ENCODE measurements at regions not wholly inside any gene's neighbourhood (a gene's known extent, or its start where the extent isn't known, plus 50 kb on each side); places are given as distances from the start of the nearest gene placed in this dataset.
"Not testable (repeated sequence)": the region's sequence is repeated elsewhere in the genome, so short reads cannot be mapped to it uniquely, and the experiment has no call there.

DNA sequence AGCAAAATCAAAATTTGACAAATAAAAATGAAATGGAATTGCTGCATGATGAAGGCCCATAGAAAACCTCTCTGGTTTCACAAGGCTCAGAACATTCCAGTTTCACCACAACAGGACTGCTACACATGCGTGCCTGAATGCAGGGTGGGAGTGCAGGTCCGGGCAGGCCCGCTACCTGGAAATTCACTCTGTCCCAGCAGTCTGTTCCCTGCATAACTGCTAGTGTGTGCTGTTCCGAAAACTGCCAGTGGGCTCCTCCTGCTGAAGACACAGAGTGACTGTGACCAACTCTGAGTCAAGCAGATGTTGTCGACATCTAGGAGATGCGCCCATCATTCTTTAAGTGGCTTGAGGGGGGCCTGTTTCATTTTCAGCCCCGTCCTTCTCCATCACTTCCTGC lies 284.8 kb upstream of the MAF start:
- no peak overlapping the region for H3K27ac ChIP-seq (ENCODE audit: low read depth, low read length)
- no peaks in the 10 kb centered on the region for H3K4me1 ChIP-seq (ENCODE audit: control insufficient read depth in 3 of 3, insufficient read depth in 3 of 3, low read length in 3 of 3)
- no peaks in the 10 kb centered on the region for H3K36me3 ChIP-seq (ENCODE audit: control insufficient read depth in 3 of 3, insufficient read depth in 3 of 3, low read length in 3 of 3)
- H3K9me3 ChIP-seq (ENCODE audit: control insufficient read depth in 3 of 3, low read length in 3 of 3) = no peaks in the 10 kb centered on the region
- no peaks in the 10 kb centered on the region for H3K27me3 ChIP-seq (ENCODE audit: control insufficient read depth in 3 of 3, insufficient read depth in 3 of 3, low read length in 3 of 3)
- no peak overlapping the region for H3K9ac ChIP-seq (ENCODE audit: low read depth in 1 of 3, low read length in 3 of 3)
- H3K4me3 ChIP-seq (ENCODE audit: low read length in 3 of 3) = no peak overlapping the region

DNA sequence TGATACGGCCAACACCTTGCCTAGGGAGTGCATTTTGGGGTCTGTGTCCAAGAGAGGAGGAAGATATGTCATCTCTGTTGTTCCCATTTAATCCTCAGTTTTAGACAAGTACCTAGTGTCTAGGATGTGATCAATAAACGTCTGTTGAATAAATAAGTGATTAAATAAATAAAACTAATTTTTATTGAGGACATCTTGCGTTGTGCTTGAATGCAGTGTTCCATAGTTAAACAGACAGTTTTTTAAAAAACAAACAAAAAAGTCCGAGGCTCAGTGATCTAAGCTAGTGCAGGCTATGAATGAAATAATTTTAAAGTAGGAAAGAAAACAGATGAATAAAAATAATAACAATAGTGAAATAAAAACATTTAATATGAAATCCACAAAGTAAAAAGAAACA lies 283.0 kb upstream of the MAF start:
- Histone ChIP-seq H3K9me3 (ENCODE audit: control insufficient read depth in 3 of 3, low read length in 3 of 3) (no peaks in the 10 kb centered on the region), H3K27me3 (ENCODE audit: control insufficient read depth in 3 of 3, insufficient read depth in 3 of 3, low read length in 3 of 3) (no peaks in the 10 kb centered on the region), H3K36me3 (ENCODE audit: control insufficient read depth in 3 of 3, insufficient read depth in 3 of 3, low read length in 3 of 3) (no peaks in the 10 kb centered on the region), H3K27ac (ENCODE audit: low read depth, low read length) (no peak overlapping the region), H3K9ac (ENCODE audit: low read depth in 1 of 3, low read length in 3 of 3) (no peak overlapping the region), H3K4me1 (ENCODE audit: control insufficient read depth in 3 of 3, insufficient read depth in 3 of 3, low read length in 3 of 3) (no peaks in the 10 kb centered on the region), H3K4me3 (ENCODE audit: low read length in 3 of 3) (no peak overlapping the region)

DNA sequence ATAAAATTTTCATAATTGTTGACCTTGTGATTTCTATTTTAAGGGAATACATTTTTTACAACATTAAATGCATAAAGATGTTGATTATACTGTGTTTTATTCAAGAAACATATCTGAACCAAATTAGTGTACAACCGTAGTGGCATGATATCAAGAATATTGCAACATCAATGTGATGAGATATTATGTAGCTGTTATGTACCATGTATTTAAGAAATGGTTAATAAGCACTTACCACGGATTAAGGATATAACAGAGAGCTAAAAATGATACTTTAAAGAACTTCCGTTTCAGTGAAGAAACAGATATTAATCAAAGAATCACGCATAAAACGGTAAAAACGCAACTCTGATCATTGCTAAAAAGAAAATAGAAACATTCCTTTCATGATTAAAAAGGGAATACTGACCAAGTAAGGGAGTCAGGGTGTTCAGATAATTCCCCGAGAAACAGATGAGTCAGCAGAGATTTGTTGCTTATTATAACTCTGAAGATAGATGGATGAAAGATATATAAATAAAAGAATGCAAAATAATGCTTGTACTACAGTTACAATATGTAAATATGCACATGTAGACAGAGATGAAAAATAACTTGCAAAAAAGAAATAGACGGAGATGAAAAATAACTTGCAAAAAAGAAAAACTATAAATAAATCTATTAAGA lies 281.9 kb upstream of the MAF start:
- no peak overlapping the region for H3K27ac ChIP-seq (ENCODE audit: low read depth, low read length)
- no peak overlapping the region for H3K4me3 ChIP-seq (ENCODE audit: low read length in 3 of 3)
- no peaks in the 10 kb centered on the region for H3K9me3 ChIP-seq (ENCODE audit: control insufficient read depth in 3 of 3, low read length in 3 of 3)
- no peaks in the 10 kb centered on the region for H3K36me3 ChIP-seq (ENCODE audit: control insufficient read depth in 3 of 3, insufficient read depth in 3 of 3, low read length in 3 of 3)
- no peak overlapping the region for H3K9ac ChIP-seq (ENCODE audit: low read depth in 1 of 3, low read length in 3 of 3)
- no peaks in the 10 kb centered on the region for H3K27me3 ChIP-seq (ENCODE audit: control insufficient read depth in 3 of 3, insufficient read depth in 3 of 3, low read length in 3 of 3)
- no peaks in the 10 kb centered on the region for H3K4me1 ChIP-seq (ENCODE audit: control insufficient read depth in 3 of 3, insufficient read depth in 3 of 3, low read length in 3 of 3)

DNA sequence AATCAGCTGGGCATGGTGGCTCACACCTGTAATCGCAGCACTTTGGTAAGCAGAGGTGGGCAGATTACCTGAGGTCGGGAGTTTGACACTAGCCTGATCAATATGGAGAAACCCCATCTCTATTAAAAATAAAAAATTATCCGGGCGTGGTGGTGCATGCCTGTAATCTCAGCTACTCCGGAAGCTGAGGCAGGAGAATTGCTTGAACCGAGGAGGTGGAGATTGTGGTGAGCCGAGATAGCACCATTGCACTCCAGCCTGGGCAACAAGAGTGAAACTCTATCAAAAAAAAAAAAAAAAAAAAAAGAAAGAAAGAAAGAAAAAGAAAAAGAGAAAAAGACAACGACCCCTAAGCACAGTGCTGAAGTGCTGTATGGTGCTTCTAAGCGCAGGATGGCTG lies 280.6 kb upstream of the MAF start:
- not testable (repeated sequence) for H3K4me3 ChIP-seq (ENCODE audit: low read length in 3 of 3); H3K27me3 ChIP-seq (ENCODE audit: control insufficient read depth in 3 of 3, insufficient read depth in 3 of 3, low read length in 3 of 3); H3K36me3 ChIP-seq (ENCODE audit: control insufficient read depth in 3 of 3, insufficient read depth in 3 of 3, low read length in 3 of 3); H3K9ac ChIP-seq (ENCODE audit: low read depth in 1 of 3, low read length in 3 of 3); H3K9me3 ChIP-seq (ENCODE audit: control insufficient read depth in 3 of 3, low read length in 3 of 3); H3K27ac ChIP-seq (ENCODE audit: low read depth, low read length); H3K4me1 ChIP-seq (ENCODE audit: control insufficient read depth in 3 of 3, insufficient read depth in 3 of 3, low read length in 3 of 3)

DNA sequence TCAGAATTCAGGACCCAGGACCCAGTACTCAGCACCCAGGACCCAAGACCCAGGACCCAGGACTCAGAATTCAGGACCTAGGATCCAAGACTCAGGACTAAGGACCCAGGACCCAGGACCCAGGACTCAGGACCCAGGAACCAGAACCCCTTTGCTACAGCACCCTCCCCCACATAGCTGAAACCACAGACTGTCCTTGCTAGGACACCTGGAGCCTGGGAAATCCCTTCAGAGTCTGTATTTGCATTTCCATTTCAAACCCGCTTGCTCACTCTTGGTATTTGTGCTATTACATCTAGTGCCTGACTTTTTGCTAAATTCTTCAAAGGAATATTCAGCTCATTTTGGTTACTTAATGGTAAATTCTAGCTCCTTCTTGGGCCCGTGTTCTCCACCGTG lies 275.8 kb upstream of the MAF start:
- H3K9me3 ChIP-seq (ENCODE audit: control insufficient read depth in 3 of 3, low read length in 3 of 3) = no peaks in the 10 kb centered on the region
- H3K4me1 ChIP-seq (ENCODE audit: control insufficient read depth in 3 of 3, insufficient read depth in 3 of 3, low read length in 3 of 3) = no peaks in the 10 kb centered on the region
- H3K4me3 ChIP-seq (ENCODE audit: low read length in 3 of 3) = no peak overlapping the region
- peaks cover 0 to 4% (median 0%) of the 10 kb centered on the region in 3 donors for H3K27me3 ChIP-seq (ENCODE audit: control insufficient read depth in 3 of 3, insufficient read depth in 3 of 3, low read length in 3 of 3)
- H3K27ac ChIP-seq (ENCODE audit: low read depth, low read length) = no peak overlapping the region
- H3K9ac ChIP-seq (ENCODE audit: low read depth in 1 of 3, low read length in 3 of 3) = no peak overlapping the region
- no peaks in the 10 kb centered on the region for H3K36me3 ChIP-seq (ENCODE audit: control insufficient read depth in 3 of 3, insufficient read depth in 3 of 3, low read length in 3 of 3)

DNA sequence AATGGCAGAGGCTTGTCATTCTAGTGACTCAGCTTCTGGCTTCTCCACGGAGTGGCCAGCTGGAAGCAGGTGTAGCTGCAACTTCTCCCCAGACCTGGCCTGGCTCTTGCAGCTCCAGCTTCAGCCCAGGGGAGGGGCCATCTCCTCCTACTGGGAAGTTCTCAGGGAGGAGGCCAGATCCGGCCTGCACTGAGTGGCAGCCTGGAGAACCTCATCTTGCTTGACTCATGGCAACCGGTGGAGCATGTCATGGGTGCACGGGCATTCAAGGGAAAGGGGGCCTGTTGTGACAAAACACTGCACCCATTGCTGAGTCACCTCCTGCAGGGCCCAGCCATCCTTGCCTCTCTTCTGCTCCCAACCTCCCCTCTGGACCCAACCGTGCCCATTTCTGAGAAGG lies 273.9 kb upstream of the MAF start:
- Histone ChIP-seq H3K36me3 (ENCODE audit: control insufficient read depth in 3 of 3, insufficient read depth in 3 of 3, low read length in 3 of 3) (no peaks in the 10 kb centered on the region), H3K9me3 (ENCODE audit: control insufficient read depth in 3 of 3, low read length in 3 of 3) (no peaks in the 10 kb centered on the region), H3K27me3 (ENCODE audit: control insufficient read depth in 3 of 3, insufficient read depth in 3 of 3, low read length in 3 of 3) (peaks cover 0 to 4% (median 0%) of the 10 kb centered on the region in 3 donors), H3K4me3 (ENCODE audit: low read length in 3 of 3) (no peak overlapping the region), H3K4me1 (ENCODE audit: control insufficient read depth in 3 of 3, insufficient read depth in 3 of 3, low read length in 3 of 3) (no peaks in the 10 kb centered on the region), H3K27ac (ENCODE audit: low read depth, low read length) (no peak overlapping the region), H3K9ac (ENCODE audit: low read depth in 1 of 3, low read length in 3 of 3) (no peak overlapping the region)

DNA sequence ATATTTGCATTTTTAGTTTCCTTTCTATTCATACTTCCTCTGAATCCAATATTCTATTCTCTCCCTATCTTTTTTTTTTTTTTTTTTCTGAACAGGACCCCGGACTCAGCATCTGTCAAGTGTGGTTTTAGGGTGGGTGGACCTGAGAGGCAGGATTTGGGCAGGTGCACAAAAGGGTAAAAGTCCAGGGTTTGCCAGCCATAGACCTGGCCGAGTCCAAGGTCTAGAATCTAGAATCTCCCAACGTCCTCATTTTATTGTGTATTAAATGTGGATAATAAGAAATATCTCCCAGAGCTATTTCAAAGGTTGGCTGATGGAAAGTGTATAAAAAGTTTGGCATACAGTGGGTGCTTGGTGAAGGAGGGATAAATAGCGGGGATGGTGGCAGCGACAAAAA lies 273.3 kb upstream of the MAF start:
- Histone ChIP-seq H3K27ac (ENCODE audit: low read depth, low read length) (no peak overlapping the region), H3K9ac (ENCODE audit: low read depth in 1 of 3, low read length in 3 of 3) (no peak overlapping the region), H3K36me3 (ENCODE audit: control insufficient read depth in 3 of 3, insufficient read depth in 3 of 3, low read length in 3 of 3) (no peaks in the 10 kb centered on the region), H3K9me3 (ENCODE audit: control insufficient read depth in 3 of 3, low read length in 3 of 3) (no peaks in the 10 kb centered on the region), H3K4me1 (ENCODE audit: control insufficient read depth in 3 of 3, insufficient read depth in 3 of 3, low read length in 3 of 3) (no peaks in the 10 kb centered on the region), H3K4me3 (ENCODE audit: low read length in 3 of 3) (no peak overlapping the region), H3K27me3 (ENCODE audit: control insufficient read depth in 3 of 3, insufficient read depth in 3 of 3, low read length in 3 of 3) (peaks cover 0 to 4% (median 0%) of the 10 kb centered on the region in 3 donors)

DNA sequence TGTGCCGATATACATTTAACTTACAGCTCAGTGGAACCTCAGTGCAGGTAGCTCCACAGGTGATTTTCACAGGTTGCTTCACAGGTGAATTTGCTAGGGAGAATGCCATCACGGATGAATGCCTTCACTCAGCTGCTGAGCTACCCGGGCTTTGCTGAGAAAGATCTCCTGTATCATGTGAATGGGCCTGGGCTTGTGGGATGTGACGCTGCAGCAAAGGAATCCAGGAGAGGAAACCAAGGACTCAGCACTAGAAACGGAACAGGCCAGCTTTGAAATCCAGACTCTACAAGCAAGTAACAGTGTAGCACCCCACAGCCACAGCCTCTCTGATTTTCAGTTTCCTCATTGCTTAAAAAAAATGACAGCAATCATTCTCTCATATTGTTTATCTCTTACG lies 271.4 kb upstream of the MAF start:
- Histone ChIP-seq H3K27me3 (ENCODE audit: control insufficient read depth in 3 of 3, insufficient read depth in 3 of 3, low read length in 3 of 3) (peaks cover 0 to 4% (median 0%) of the 10 kb centered on the region in 3 donors), H3K4me1 (ENCODE audit: control insufficient read depth in 3 of 3, insufficient read depth in 3 of 3, low read length in 3 of 3) (no peaks in the 10 kb centered on the region), H3K36me3 (ENCODE audit: control insufficient read depth in 3 of 3, insufficient read depth in 3 of 3, low read length in 3 of 3) (no peaks in the 10 kb centered on the region), H3K9ac (ENCODE audit: low read depth in 1 of 3, low read length in 3 of 3) (no peak overlapping the region), H3K4me3 (ENCODE audit: low read length in 3 of 3) (no peak overlapping the region), H3K9me3 (ENCODE audit: control insufficient read depth in 3 of 3, low read length in 3 of 3) (no peaks in the 10 kb centered on the region), H3K27ac (ENCODE audit: low read depth, low read length) (no peak overlapping the region)

DNA sequence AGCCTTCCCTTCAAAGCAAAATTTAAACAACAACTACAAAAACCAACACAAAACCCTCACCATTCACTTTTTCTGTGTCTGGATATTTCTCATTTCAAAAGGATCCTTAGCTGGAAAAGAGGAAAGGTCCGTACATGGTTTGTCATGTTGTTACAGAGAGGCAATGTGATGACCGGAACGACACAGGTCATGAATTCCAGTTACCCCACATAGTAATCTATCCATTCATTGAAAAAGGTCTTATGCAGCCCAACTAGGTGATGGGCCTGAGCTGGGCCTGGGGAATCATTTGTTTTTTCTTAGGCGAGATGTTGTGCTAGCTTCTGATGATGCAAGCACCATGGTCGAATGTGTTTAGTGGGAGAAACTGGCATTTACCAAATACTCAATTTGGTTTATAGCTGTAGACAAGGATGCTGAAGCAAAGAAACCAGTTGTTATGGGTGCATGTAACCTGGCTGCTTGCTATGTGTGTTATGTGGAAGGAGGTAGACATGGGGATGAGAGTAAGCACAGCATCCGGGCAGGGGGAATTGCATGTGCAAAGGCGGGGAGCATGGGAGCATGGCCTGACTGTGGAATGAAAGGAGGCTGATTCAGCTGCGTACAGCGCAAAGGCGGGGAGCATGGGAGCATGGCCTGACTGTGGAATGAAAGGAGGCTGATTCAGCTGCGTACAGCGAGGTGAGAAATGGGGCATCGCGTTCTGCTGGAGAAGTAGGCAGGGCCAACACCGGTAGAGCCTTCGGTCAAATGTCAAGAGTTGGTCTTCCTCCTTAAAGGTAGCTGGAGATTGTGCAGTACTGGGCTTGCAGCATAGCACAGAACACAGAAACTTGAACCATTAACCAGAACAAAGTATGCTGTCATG lies 269.7 kb upstream of the MAF start:
- no peaks in the 10 kb centered on the region for H3K4me1 ChIP-seq (ENCODE audit: control insufficient read depth in 3 of 3, insufficient read depth in 3 of 3, low read length in 3 of 3)
- no peak overlapping the region for H3K9ac ChIP-seq (ENCODE audit: low read depth in 1 of 3, low read length in 3 of 3)
- H3K27ac ChIP-seq (ENCODE audit: low read depth, low read length) = no peak overlapping the region
- no peaks in the 10 kb centered on the region for H3K36me3 ChIP-seq (ENCODE audit: control insufficient read depth in 3 of 3, insufficient read depth in 3 of 3, low read length in 3 of 3)
- H3K27me3 ChIP-seq (ENCODE audit: control insufficient read depth in 3 of 3, insufficient read depth in 3 of 3, low read length in 3 of 3) = peaks cover 0 to 4% (median 0%) of the 10 kb centered on the region in 3 donors
- H3K4me3 ChIP-seq (ENCODE audit: low read length in 3 of 3) = no peak overlapping the region
- no peaks in the 10 kb centered on the region for H3K9me3 ChIP-seq (ENCODE audit: control insufficient read depth in 3 of 3, low read length in 3 of 3)

DNA sequence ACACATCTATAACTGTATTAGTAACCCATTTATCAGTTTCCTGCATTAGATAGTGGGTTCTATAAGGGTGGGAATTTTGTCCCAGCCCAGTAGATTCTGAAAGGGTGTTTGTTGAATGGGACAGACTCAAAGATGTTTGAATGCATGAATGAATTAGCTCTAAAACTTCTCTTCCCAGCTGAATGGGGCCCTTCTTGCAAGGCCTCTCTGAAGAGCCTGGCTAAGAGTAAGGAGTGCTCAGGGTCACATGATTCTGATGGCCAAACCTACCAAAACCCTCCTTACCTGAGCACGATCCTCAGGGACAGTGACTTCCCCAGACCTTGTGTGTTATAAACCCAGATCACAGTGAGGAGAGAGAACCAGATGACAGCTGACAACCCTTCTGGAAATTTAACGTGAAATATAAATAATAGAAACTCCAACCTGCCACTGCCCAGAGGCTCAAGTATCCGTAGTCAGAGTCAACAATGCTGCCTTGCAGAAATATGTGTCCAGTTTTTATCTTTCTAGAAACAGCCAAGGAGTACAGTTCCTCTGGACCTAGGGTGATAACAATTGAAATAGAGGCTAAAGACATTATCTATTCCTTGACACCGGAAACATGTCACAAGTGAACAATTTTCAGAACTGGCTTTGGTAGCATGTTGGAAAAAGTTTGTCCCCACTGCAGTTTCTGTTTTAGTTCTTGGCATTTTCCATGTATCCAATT lies 268.9 kb upstream of the MAF start:
- Histone ChIP-seq H3K36me3 (ENCODE audit: control insufficient read depth in 3 of 3, insufficient read depth in 3 of 3, low read length in 3 of 3) (no peaks in the 10 kb centered on the region), H3K27me3 (ENCODE audit: control insufficient read depth in 3 of 3, insufficient read depth in 3 of 3, low read length in 3 of 3) (peaks cover 0 to under 1% (median 0%) of the 10 kb centered on the region in 3 donors), H3K4me1 (ENCODE audit: control insufficient read depth in 3 of 3, insufficient read depth in 3 of 3, low read length in 3 of 3) (no peaks in the 10 kb centered on the region), H3K4me3 (ENCODE audit: low read length in 3 of 3) (no peak overlapping the region), H3K9me3 (ENCODE audit: control insufficient read depth in 3 of 3, low read length in 3 of 3) (no peaks in the 10 kb centered on the region), H3K27ac (ENCODE audit: low read depth, low read length) (no peak overlapping the region), H3K9ac (ENCODE audit: low read depth in 1 of 3, low read length in 3 of 3) (no peak overlapping the region)
